SJSA1 (cell line): ENCODE measurements at regions not wholly inside any gene's neighbourhood (a gene's known extent, or its start where the extent isn't known, plus 50 kb on each side); places are given as distances from the start of the nearest gene placed in this dataset.

Experiments
- DNase-seq, 2 experiments: peaks; one replicate each; pipeline ENCODE4 v3.0.0-alpha.2; 2015 to 2020; ENCODE audit warnings: low spot score in 2 of 2, low read depth in 1 of 2
- H3K27ac ChIP-seq: fragments of 250-450 bp; sonication (Bioruptor Pico); 2 replicates; pipeline ENCODE4 v1.5.1; 2020; ENCODE audit warnings: mild to moderate bottlenecking, moderate library complexity
- H3K27me3 ChIP-seq: fragments of 250-450 bp; sonication (Bioruptor Pico); replicated peaks from 2 replicates; pipeline ENCODE4 v1.5.1; 2020; ENCODE audit warnings: mild to moderate bottlenecking, moderate library complexity
- H3K36me3 ChIP-seq: fragments of 250-450 bp; sonication (Bioruptor Pico); 2 replicates; pipeline ENCODE4 v1.5.1; 2020; ENCODE audit warnings: mild to moderate bottlenecking
- H3K4me1 ChIP-seq: fragments of 250-450 bp; sonication (Bioruptor Pico); replicated peaks from 2 replicates; pipeline ENCODE4 v1.6.1; 2021; ENCODE audit warnings: mild to moderate bottlenecking
- H3K4me3 ChIP-seq: fragments of 250-450 bp; sonication (Bioruptor Pico); 2 replicates; pipeline ENCODE4 v1.5.1; 2020; ENCODE audit warnings: mild to moderate bottlenecking
- H3K9me3 ChIP-seq: fragments of 250-450 bp; sonication (Bioruptor Pico); replicated peaks from 2 replicates; pipeline ENCODE4 v1.5.1; 2020; ENCODE audit warnings: mild to moderate bottlenecking

GRCh38 chr2:234422273-234422732, 74.6 kb downstream of the ARL4C start:
- H3K36me3 ChIP-seq, result no peaks in the 10 kb centered on the region
- H3K9me3 ChIP-seq, result no peaks in the 10 kb centered on the region
- H3K27ac ChIP-seq, result peak overlapping the region; percentile 65
- H3K4me3 ChIP-seq, result no peak overlapping the region
- peaks cover 28% of the 10 kb centered on the region for H3K4me1 ChIP-seq
- DNase-seq, result peak in 1 of 2 experiments; percentile 75
- H3K27me3 ChIP-seq, result no peaks in the 10 kb centered on the region

GRCh38 chr2:234420408-234420807, 76.5 kb downstream of the ARL4C start:
- H3K4me3 ChIP-seq, result no peak overlapping the region
- peaks cover 18% of the 10 kb centered on the region for H3K4me1 ChIP-seq
- H3K9me3 ChIP-seq, result no peaks in the 10 kb centered on the region
- no peaks in the 10 kb centered on the region for H3K36me3 ChIP-seq
- DNase-seq, result no peak
- H3K27me3 ChIP-seq, result no peaks in the 10 kb centered on the region
- no peak overlapping the region for H3K27ac ChIP-seq

GRCh38 chr2:234419726-234420125, 77.2 kb downstream of the ARL4C start:
- Histone ChIP-seq H3K9me3 (no peaks in the 10 kb centered on the region), H3K4me3 (no peak overlapping the region), H3K27ac (no peak overlapping the region)

GRCh38 chr2:234415706-234416105, 81.2 kb downstream of the ARL4C start:
- no peak for DNase-seq
- H3K27me3 ChIP-seq, result no peaks in the 10 kb centered on the region
- H3K4me1 ChIP-seq, result peaks cover 7% of the 10 kb centered on the region
- no peaks in the 10 kb centered on the region for H3K36me3 ChIP-seq
- no peak overlapping the region for H3K27ac ChIP-seq
- H3K4me3 ChIP-seq, result no peak overlapping the region
- H3K9me3 ChIP-seq, result no peaks in the 10 kb centered on the region

More at GRCh38 chr2:234419726-234420125, 77.2 kb downstream of the ARL4C start:
- DNase-seq, result no peak
- H3K36me3 ChIP-seq, result no peaks in the 10 kb centered on the region
- H3K4me1 ChIP-seq, result peaks cover 18% of the 10 kb centered on the region
- no peaks in the 10 kb centered on the region for H3K27me3 ChIP-seq

- DNase-seq, result no peak
Measured at GRCh38 chr2:234414596-234414995, 82.3 kb downstream of the ARL4C start.

GRCh38 chr2:234412726-234413125, 84.2 kb downstream of the ARL4C start:
- Histone ChIP-seq H3K4me1 (peaks cover 14% of the 10 kb centered on the region), H3K27me3 (no peaks in the 10 kb centered on the region), H3K27ac (no peak overlapping the region), H3K36me3 (no peaks in the 10 kb centered on the region), H3K9me3 (no peaks in the 10 kb centered on the region), H3K4me3 (no peak overlapping the region)
- no peak for DNase-seq

More at GRCh38 chr2:234414596-234414995, 82.3 kb downstream of the ARL4C start:
- no peak overlapping the region for H3K27ac ChIP-seq
- no peaks in the 10 kb centered on the region for H3K27me3 ChIP-seq
- peaks cover 14% of the 10 kb centered on the region for H3K4me1 ChIP-seq
- no peak overlapping the region for H3K4me3 ChIP-seq
- H3K9me3 ChIP-seq, result no peaks in the 10 kb centered on the region
- H3K36me3 ChIP-seq, result no peaks in the 10 kb centered on the region

GRCh38 chr2:234411793-234412192, 85.1 kb downstream of the ARL4C start:
- no peak for DNase-seq
- H3K9me3 ChIP-seq, result no peaks in the 10 kb centered on the region
- no peaks in the 10 kb centered on the region for H3K27me3 ChIP-seq
- H3K27ac ChIP-seq, result no peak overlapping the region
- no peaks in the 10 kb centered on the region for H3K36me3 ChIP-seq
- peaks cover 14% of the 10 kb centered on the region for H3K4me1 ChIP-seq
- no peak overlapping the region for H3K4me3 ChIP-seq

- no peaks in the 10 kb centered on the region for H3K36me3 ChIP-seq
- peak overlapping the region; percentile 32; the same call in 1 of the 2 replicates for H3K27ac ChIP-seq
- H3K4me3 ChIP-seq, result no peak overlapping the region
- peak in 1 of 2 experiments; percentile 42 for DNase-seq
- H3K4me1 ChIP-seq, result peaks cover 14% of the 10 kb centered on the region
- H3K27me3 ChIP-seq, result no peaks in the 10 kb centered on the region
- no peaks in the 10 kb centered on the region for H3K9me3 ChIP-seq
Measured at GRCh38 chr2:234410526-234410925, 86.4 kb downstream of the ARL4C start.

- no peak overlapping the region for H3K4me3 ChIP-seq
- peaks cover 14% of the 10 kb centered on the region for H3K4me1 ChIP-seq
- H3K36me3 ChIP-seq, result no peaks in the 10 kb centered on the region
- H3K27me3 ChIP-seq, result no peaks in the 10 kb centered on the region
- no peak for DNase-seq
- H3K9me3 ChIP-seq, result no peaks in the 10 kb centered on the region
- H3K27ac ChIP-seq, result no peak overlapping the region
Measured at GRCh38 chr2:234409590-234409989, 87.3 kb downstream of the ARL4C start.

- Histone ChIP-seq H3K36me3 (no peaks in the 10 kb centered on the region), H3K27me3 (no peaks in the 10 kb centered on the region), H3K4me3 (no peak overlapping the region), H3K27ac (no peak overlapping the region), H3K4me1 (peaks cover 11% of the 10 kb centered on the region), H3K9me3 (no peaks in the 10 kb centered on the region)
- no peak for DNase-seq
Measured at GRCh38 chr2:234406085-234406484, 90.8 kb downstream of the ARL4C start.

GRCh38 chr2:234405462-234405861, 91.4 kb downstream of the ARL4C start:
- Histone ChIP-seq H3K4me3 (no peak overlapping the region), H3K27ac (no peak overlapping the region)

GRCh38 chr2:234404957-234405356, 91.9 kb downstream of the ARL4C start:
- Histone ChIP-seq H3K27ac (no peak overlapping the region), H3K36me3 (no peaks in the 10 kb centered on the region), H3K4me3 (no peak overlapping the region), H3K27me3 (no peaks in the 10 kb centered on the region), H3K9me3 (no peaks in the 10 kb centered on the region), H3K4me1 (peaks cover 3% of the 10 kb centered on the region)
- no peak for DNase-seq

More at GRCh38 chr2:234405462-234405861, 91.4 kb downstream of the ARL4C start:
- Histone ChIP-seq H3K36me3 (no peaks in the 10 kb centered on the region), H3K4me1 (peaks cover 5% of the 10 kb centered on the region), H3K9me3 (no peaks in the 10 kb centered on the region), H3K27me3 (no peaks in the 10 kb centered on the region)
- no peak for DNase-seq

- Histone ChIP-seq H3K4me3 (no peak overlapping the region), H3K9me3 (no peaks in the 10 kb centered on the region), H3K36me3 (no peaks in the 10 kb centered on the region), H3K27me3 (no peaks in the 10 kb centered on the region), H3K27ac (no peak overlapping the region), H3K4me1 (peaks cover 11% of the 10 kb centered on the region)
- DNase-seq, result no peak
Measured at GRCh38 chr2:234403751-234404150, 93.1 kb downstream of the ARL4C start.

GRCh38 chr2:234403074-234403473, 93.8 kb downstream of the ARL4C start:
- H3K36me3 ChIP-seq, result no peaks in the 10 kb centered on the region
- no peak overlapping the region for H3K4me3 ChIP-seq
- no peak for DNase-seq
- no peaks in the 10 kb centered on the region for H3K27me3 ChIP-seq
- H3K27ac ChIP-seq, result no peak overlapping the region
- H3K9me3 ChIP-seq, result no peaks in the 10 kb centered on the region
- H3K4me1 ChIP-seq, result peaks cover 11% of the 10 kb centered on the region

GRCh38 chr2:234401426-234401825, 95.5 kb downstream of the ARL4C start:
- Histone ChIP-seq H3K4me3 (no peak overlapping the region), H3K36me3 (no peaks in the 10 kb centered on the region), H3K4me1 (peaks cover 11% of the 10 kb centered on the region), H3K27me3 (no peaks in the 10 kb centered on the region), H3K9me3 (no peaks in the 10 kb centered on the region), H3K27ac (no peak overlapping the region)
- DNase-seq, result no peak
